ENCODE measurements at regions not wholly inside any gene's neighbourhood (a gene's known extent, or its start where the extent isn't known, plus 50 kb on each side); places are given as distances from the start of the nearest gene placed in this dataset.
"Not testable (repeated sequence)": the region's sequence is repeated elsewhere in the genome, so short reads cannot be mapped to it uniquely, and the experiment has no call there.

- no peak for DNase-seq
These were observed 296.2 kb upstream of the SMIM21 start for GRCh38 chr18:75723521-75724340.

GRCh38 chr18:75714766-75715165 lies 287.3 kb upstream of the SMIM21 start:
- no peak for DNase-seq

- DNase-seq: not testable (repeated sequence)
These were observed 284.8 kb upstream of the SMIM21 start for GRCh38 chr18:75712124-75712867.

- DNase-seq: no peak
These were observed 273.1 kb upstream of the SMIM21 start for GRCh38 chr18:75700561-75700960.

- no peak for DNase-seq
These were observed 271.4 kb upstream of the SMIM21 start for GRCh38 chr18:75698861-75699260.

GRCh38 chr18:75697493-75697892 lies 270.0 kb upstream of the SMIM21 start:
- DNase-seq: no peak

- DNase-seq: no peak
These were observed 268.9 kb upstream of the SMIM21 start for GRCh38 chr18:75696391-75696790.

GRCh38 chr18:75694292-75694691 lies 266.8 kb upstream of the SMIM21 start:
- DNase-seq: no peak

- DNase-seq: no peak
These were observed 264.0 kb upstream of the SMIM21 start for GRCh38 chr18:75691483-75691882.

- not testable (repeated sequence) for DNase-seq
These were observed 262.8 kb upstream of the SMIM21 start for GRCh38 chr18:75690283-75690682.

GRCh38 chr18:75687626-75688025 lies 260.1 kb upstream of the SMIM21 start:
- DNase-seq: no peak

- no peak for DNase-seq
These were observed 255.9 kb upstream of the SMIM21 start for GRCh38 chr18:75683426-75683825.

GRCh38 chr18:75681538-75682115 lies 254.1 kb upstream of the SMIM21 start:
- no peak for DNase-seq

- no peak for DNase-seq
These were observed 251.8 kb upstream of the SMIM21 start for GRCh38 chr18:75679331-75679730.

- no peak for DNase-seq
These were observed 251.1 kb upstream of the SMIM21 start for GRCh38 chr18:75678627-75679026.

- no peak for DNase-seq
These were observed 250.4 kb upstream of the SMIM21 start for GRCh38 chr18:75677696-75678455.

GRCh38 chr18:75660932-75661331 lies 233.4 kb upstream of the SMIM21 start:
- no peak for DNase-seq

GRCh38 chr18:75659535-75660023 lies 232.1 kb upstream of the SMIM21 start:
- DNase-seq: no peak

- no peak for DNase-seq
These were observed 230.8 kb upstream of the SMIM21 start for GRCh38 chr18:75658330-75658729.

GRCh38 chr18:75656563-75657247 lies 229.2 kb upstream of the SMIM21 start:
- no peak for DNase-seq

- no peak for DNase-seq
These were observed 228.5 kb upstream of the SMIM21 start for GRCh38 chr18:75656035-75656434.
